ENCODE measurements at regions not wholly inside any gene's neighbourhood (a gene's known extent, or its start where the extent isn't known, plus 50 kb on each side); places are given as distances from the start of the nearest gene placed in this dataset.

DNA sequence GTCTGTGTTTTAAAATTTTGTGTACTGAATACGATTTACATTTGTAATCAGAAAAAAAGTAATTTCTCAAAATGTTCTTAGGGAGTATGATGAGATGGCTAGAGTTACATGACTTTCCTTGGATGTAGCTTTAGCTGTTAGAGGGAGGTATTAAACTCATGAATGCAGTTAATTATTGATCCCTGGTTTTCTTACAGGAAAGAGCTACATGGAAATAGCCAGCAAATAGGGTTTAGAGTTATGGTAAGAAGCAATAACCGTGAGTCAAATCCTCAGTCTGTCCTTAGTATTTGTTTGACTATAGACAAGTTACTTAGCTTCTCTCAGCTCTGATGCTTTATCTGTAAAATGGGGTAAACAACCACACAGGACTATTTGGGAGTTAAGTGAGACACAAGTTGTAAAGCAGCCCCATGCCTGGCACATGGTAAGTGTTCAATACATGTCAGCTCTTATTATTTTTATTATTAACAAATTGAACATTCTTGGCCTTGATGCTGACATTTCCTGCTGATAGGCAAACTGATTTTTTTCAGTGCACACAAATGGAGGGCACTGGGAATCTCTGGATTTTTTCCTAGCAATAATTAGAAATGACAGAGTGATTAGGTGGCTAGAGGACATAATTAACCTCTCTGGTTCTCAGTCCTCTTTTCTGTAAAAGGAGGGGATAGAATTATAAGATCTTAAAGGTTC, 204.5 kb upstream of the PHYHIPL start:
- no peak for DNase-seq

DNA sequence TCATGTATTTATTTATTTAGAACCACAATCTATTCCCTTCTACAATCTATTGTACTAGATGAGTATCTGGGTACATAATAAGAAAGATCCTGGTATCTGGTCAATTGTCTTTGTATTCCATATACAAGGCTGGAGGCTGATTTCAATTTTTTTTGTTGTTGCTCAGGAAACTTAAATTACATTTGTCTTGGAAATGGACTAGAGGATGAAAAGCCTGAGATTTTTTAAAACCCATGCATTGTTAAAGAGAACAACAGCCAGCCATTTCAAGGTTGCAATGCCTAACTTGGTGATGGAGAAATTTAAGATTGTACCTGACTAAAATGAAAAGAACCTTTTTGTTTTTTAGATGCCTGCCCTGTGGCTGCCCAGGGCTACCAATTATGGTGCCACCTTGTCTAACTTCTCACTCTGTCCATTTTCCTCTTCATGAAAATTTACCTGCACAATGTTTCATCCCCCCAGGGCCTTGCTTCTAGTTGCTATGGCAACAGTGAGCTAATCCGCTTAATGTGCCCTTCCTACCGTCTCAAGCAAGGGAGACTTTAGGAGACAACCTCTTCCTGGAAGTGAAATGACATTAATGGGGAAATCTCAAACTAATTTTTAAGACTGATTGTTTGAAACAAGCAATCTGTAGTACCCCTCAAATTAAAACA, 203.7 kb upstream of the PHYHIPL start:
- no peak for DNase-seq

DNA sequence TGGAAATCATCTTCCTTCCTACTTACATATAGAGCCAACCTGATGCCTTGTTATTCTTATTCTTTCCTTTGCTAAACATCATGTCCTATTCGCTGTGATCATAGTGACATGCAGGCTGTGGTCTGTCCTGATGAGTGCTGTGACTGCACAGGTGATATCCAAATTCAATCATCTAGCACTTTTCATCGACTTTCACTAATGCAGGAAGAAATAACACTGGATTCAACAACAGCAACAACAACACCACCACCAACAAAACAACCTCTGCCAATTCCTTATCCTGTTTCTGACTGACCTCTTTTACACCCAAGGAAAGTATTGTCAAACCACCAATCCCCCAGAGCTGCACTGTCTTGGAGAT, 203.2 kb upstream of the PHYHIPL start:
- no peak for DNase-seq

DNA sequence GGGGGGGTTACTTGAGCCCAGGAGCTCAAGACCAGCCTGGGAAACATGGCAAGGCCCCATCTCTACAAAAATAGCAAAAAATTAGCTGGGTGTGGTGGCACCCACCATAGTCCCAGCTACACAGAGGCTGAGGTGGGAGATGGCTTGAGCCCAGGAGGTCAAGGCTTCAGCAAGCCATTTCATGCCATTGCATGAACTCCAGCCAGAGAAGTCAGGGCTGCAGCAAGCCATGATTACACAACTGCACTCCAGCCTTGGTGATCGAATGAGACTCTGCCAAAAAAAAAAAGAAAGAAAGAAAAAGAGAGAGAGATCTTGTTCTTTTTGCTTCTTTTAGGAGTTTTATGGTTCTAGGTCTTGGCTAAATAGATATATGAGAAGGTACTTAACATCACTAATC, 200.2 kb upstream of the PHYHIPL start:
- DNase-seq: no peak

DNA sequence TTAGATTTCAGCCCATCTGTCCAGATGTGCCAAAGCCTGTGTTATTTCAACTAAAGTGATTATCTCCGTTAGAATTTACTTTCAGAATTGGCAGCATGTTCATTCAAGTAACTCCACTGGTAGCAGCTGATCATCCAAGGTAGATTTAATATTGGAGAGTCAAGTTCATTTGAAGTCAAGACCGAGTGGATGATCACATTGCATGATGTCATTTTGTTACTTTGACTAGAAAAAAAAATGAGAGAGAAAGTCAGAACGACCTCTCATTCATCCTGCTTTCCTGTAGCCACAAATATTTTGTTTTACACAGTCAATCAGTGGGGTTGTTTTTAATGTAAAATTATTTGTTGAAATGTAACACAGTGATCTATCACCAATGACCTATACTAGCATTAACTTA, 196.7 kb upstream of the PHYHIPL start:
- DNase-seq: no peak

DNA sequence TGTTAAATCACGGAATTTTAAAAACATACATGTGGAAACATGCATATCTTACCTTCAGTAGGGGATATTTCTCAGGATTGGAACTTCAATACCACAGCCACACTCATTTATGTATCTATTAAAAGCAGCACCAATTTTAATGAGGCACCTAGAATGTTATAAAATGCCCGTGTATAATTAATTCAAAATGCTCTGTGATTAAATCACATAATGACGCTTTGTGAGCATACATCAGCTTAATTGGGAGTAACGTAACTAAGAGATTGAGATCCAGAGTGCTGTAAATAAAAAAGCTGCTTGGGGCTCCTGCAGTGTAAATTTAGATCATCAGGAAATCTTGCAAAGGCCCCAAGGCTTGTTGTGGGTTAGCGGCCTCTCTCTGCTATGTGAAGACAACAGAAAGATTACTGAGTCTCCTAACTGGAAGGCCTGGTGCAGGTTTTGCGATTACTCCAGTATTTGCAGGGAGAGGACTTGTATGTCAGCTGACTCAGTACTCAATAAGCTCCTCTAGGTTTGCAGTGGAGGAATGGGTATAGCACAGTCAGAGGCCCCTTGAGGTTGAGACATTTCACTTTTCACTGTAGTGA, 195.5 kb upstream of the PHYHIPL start:
- DNase-seq: no peak

DNA sequence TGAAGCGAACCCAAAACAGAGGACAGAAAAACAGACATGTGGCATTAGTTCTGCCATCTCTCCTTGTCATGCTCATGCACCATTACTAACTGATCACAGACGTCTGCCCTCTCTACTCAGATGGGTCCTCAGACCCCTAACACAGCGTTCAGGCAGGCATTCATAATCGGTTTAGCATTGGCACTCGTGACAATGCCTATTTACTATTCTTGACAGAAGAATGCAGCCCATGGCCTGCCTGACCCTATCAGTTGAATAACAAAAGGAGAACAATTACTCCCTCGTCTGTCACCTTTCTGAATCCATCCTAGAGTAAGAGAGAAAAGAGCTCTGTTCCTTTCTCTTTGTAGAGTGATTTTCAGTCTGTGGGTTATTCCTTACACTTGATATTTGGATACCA, 194.6 kb upstream of the PHYHIPL start:
- DNase-seq: no peak

DNA sequence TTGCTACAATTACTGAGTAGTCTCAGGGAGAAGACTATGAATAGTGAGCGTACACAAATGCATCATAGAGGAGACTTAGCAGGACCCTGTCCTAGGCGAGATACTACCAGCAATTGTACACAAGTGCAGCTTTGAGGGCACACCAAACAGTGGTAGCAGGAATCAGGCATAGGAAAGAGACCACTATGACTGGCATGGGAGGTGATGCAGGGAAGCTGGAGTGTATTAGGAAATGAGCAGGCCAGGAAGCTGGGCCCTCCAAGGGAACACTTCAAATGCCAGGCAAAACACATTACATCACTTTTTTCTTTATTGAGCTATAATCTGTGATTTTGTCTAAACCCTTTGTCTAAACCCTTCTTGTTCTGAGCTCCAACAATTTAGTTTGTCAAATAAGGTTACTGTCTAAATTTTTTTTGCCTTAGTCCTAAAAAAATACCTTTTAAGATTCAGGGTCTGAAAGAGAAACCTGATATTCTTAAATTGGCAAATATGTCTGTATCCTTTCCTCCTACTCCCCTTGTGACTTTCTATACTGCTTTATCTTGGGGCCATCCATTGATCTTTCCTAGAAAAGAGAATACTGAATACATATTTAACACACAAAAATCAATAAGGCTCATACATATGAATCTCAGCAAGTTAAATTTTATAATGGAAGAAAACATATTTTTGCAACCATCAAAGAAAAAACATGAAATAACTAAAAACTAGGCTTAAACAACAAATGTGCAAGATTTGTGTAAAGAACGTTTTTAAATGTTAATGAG, 193.8 kb upstream of the PHYHIPL start:
- no peak for DNase-seq

DNA sequence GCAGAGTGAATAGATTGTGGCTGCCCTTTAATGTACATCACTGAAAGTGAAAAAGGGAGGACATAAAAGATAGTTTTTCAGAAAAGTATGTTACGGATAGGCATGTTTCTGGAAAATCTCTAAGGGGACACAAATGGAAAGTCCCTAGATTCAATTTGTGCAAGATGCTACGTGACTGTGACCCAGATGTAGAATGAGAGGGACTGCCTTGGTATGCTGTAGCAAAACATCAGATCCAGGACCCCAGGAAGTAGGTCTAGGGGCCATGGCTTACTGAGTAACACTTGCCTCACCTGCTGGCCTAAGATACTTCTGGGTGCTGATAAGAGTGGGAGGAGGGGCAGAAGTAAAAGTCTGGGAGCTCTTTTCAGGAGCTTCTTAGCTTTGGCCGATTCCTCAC, 191.2 kb upstream of the PHYHIPL start:
- DNase-seq: no peak

DNA sequence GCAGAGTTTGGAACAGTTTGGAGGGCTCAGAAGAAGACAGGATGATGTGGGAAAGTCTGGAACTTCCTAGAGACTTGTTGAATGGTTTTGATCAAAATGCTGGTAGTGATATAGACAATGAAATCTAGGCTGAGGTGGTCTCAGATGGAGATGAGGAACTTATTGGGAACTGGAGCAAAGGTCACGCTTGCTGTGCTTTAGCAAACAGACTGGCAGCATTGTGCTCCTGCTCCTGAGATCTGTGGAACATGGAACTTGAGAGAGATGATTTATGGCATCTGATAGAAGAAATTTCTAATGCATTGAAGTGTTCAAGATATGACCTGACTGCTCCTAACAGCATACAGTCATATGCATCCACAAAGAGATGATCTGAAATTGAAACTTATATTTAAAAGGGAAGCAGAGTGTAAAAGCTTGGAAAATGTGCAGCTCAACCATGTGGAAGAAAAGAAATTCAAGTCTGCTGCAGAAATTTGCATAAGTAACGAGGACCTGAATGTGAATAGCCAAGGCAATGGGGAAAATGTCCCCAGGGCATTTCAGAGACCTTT, 186.9 kb upstream of the PHYHIPL start:
- no peak for DNase-seq

DNA sequence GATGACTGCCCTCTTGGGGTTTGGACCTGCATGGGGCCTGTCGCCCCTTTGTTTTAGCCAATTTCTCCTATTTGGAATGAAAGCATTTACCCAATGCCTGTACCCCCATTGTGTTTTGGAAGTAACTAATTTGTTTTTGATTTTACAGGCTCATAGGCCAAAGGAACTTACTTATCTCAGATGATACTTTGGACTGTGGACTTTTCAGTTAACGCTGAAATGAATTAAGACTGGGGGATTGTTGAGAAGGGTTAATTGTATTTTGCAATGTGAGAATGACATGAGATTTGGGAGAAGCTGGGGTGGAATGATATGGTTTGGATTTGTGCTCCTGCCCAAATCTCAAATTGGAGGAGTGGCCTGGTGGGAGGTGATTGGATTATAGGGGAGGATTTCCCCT, 185.8 kb upstream of the PHYHIPL start:
- DNase-seq: no peak

DNA sequence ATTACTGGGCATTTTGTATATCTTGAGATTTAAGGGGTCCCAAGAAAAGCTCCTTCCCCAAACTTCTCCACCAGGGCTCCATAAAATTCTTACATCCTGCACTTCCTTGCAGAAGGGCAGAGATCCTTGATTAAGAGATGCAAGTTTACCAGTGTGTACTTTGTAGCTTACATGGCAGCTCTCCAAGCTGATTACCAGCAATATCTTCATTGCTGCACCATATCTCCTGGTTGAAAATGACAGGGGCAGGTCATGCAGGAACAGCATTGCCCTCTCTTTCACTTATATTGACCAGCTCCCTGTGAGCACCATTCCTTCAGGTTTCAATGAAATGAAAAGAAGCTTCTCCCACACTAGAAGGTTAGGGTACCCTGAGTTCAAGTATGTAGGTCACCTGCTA, 184.6 kb upstream of the PHYHIPL start:
- no peak for DNase-seq

DNA sequence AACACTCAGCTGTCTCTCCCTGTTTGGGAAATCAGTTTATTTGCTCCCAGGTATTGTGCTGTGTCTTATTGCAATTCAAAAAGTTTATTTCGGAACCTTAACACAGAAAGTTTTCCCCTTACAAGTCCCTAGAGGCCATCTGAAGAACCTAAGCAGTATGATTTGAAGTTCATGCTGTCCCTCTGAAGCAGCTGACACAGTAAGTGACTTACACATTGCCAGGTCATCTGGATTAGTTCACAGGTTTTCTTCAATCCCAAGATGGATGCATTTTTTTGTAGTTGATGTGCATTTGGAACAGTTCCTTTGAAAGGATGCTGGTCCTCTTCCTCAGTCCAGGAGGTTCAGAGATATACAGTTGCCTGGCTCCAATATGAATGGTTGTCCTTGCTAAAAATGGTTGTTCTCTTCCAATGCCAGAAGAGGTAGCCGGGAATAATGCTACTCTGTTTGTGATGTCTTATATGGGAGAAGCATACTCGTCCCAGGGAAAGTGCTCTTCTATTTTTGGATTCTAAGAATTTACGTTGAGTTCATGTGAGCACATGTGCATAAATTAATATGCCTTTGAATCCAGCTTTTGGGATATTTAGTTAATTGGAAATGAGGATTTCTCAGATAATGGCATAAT, 183.5 kb upstream of the PHYHIPL start:
- DNase-seq: no peak

DNA sequence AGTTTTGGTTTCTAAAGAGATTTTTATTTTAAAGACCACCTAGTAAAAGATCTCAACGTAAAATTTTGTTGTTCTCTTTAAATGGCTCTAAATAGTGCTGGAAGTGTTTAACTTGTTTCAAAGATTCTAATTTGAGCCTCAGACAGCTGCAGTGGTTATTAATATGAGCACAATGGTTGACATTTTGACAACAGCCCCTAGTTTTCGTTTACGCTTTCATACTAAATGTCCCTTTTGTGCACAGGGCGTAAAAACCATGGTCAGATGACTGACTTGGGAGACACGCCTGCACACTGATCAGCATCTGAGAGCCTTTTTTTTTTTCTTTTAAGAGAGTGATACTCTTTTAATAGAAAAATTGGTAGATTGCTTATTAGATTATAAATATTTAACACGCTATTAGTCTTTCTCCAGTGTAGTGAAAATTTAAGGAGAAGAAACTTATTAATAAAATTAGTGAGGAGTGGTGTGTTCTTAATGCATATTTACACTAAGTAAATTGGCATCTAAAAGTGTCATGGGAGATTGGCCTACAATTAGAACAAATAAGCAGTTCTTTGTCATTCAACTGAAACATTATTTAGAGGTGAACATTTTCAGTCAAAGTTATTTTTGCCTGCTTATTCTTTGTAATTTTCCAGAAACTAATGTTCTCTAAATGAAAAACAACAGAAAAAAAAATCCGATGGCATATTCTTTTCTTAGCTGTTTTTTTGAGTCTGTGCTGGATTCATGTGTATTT, 182.8 kb upstream of the PHYHIPL start:
- no peak for DNase-seq

DNA sequence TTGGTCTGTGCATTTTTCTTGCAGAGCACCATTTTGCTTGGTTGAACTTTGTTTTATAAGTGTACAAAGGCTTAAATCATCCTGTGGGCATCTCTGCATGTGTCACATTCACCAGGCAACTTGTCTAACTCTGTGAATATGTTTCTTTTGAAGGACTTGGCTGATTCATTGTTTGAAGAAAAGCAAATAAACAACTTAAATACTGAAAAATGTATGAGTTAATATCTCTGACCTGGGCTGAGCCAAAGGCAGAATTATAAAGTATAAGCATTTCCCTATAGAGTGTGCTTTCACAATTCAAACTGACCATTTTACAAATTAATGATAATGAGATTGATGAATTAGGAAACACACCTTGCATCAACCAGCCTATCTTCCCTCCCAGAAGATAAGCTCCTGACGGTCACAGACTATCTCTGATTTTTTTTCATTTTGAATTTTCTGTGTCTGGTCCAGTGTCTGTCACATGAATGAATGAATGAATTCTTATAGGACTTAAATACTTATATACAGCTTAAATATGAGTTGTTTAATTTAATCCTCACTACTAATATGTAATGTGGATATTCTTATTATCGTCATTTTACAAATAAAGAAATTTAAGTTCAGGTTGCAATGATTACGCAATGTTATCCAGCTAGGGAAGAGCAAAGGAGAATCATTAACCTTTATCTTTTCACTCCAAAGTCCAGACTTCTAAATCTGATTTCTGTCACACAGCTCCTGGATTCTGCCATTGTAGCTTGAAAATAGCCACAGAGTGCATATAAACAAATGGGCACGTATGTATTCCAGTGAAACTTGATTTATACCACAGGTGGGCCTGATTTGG, 182.0 kb upstream of the PHYHIPL start:
- no peak for DNase-seq

DNA sequence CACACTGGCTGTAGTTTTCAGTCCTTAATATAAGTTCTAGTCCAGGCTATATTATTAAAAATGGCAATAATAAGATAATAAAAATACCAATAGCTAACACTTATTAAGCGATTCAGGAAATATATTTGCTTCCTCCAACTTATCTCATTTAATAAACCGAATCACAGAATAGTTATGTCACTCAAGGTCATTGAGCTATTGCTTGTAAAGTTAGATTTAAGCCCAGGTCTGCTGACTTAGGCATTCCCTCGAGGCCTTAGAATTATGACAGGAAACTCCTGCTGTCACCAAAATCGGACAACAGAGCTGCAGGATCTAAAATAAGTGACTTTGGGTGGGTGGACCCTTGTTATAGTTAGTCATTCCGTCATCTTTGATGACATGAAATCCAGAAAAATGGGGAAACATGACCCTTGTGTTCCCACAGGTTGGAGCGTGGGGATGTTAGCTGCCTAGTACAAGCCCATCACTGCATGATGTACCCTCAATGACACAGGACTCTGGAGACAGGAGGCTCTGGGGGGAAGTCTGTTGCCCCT, 181.3 kb upstream of the PHYHIPL start:
- DNase-seq: no peak

DNA sequence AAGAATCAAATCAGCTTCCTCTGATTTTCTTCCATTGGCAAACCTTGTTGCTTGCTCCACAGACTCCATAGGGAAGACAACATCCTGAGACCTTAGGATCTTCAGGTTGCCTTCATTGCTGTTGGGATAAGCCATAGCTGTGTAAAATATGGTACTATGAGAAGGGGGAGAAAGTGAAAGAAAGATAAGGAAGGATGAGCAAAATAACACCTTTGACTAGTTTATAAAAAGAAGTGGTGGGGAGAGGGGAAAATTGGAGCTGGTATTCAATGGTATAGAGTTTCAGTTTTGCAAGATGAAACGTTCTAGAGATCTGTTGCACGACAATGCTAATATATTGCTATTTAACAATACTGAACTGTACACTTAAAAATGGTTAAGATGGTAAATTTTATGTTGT, 180.4 kb upstream of the PHYHIPL start:
- DNase-seq: no peak

DNA sequence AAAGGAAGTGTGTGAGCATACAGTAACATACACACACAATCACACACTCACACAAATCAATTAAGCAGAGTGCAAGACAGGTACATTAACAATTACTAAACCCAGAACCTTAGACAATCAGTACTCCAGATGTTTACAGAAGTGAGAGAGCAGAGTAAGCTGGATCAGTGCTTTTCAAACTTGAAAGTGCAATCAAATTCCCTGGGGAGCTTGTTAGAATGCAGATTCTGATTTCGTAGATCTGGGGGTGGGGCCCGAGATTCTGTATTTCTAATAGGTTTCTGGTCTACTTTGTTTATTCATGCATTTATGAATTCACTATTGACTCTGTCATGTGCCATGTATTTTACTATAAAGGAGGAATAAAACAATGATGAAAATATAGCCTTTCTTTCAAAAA, 179.6 kb upstream of the PHYHIPL start:
- no peak for DNase-seq

DNA sequence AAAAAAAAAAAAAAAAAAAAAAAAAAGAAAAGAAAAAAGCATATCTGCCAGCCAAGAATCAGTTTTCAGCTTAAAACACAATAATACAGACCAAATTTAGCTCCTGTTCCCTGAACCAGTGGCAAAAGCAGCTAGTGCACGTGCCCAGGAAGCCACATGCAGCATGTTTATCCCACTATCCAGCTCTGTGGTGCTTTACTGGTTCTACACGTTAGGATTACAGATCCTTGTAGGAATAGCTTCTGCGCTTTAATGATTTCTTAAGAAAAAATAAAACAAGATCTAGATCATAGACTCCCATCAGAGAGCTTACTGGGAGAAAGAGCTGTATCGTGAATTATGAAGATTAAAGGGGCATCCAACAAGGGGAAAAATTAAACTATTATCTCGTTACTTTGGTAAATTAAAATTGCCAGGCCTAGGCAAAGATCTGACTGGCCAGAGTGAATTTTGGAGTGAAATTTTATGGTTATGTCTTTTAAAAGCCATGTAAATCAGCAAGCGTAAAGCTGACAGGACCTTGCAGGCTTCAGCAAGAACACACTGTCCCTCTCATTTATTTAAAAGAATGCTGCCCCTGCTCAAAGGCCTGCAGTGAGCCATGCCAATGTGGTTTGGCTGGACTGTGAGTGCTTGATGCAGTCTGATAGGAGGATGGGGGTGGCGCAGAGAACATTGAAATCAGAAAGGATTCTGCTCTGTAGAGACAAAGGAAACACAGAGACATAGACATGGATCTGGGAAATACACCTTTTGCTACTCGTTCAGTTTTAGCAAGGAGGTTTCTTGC, 177.3 kb upstream of the PHYHIPL start:
- no peak for DNase-seq

DNA sequence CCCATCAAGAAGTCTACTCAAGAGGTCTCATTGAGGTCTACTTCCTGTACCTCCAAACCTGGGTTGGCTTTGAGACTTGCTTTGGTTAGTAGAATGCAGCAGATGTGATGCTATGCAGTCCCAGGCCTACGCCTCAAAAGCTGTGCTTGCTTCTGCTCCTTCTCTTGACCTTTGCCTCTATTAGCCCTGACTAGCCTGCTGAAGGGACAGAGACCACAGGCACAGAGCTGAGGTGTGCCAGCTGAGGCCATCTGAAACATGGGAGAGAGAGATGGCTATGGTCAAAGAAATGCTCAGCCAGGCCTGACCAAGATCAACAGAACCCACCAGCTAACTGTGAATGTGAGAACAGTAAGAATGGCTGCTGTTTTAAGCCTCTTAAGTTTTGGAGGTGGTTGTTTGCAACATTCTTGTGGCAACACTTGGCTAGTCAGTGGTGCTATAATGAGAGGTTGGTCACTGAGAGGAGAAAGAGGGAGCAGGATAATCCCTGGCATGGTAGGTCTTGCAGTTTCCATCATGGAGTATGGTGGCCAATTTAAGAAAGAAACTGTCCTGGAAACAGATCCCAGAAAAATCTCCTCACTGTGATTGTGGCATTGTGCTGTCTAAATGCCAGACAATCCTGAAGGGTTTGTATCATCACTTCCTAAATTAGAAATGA, 176.1 kb upstream of the PHYHIPL start:
- no peak for DNase-seq
